OCI-LY3 (cell line): ENCODE measurements at regions not wholly inside any gene's neighbourhood (a gene's known extent, or its start where the extent isn't known, plus 50 kb on each side); places are given as distances from the start of the nearest gene placed in this dataset.
"Not testable (repeated sequence)": the region's sequence is repeated elsewhere in the genome, so short reads cannot be mapped to it uniquely, and the experiment has no call there.

Experiments
- EZH2phosphoT487 ChIP-seq: fragments of 200-600 bp; shearing (Covaris generic); IDR thresholded peaks from 2 replicates; pipeline ENCODE4 v1.6.1; 2018; ENCODE audit warnings: antibody characterized with exemption, mixed run types, low read depth
- TF ChIP-seq, protein P1 (sequence below): fragments of 200-600, 300-600 bp; sonication (generic); IDR thresholded peaks from 2 replicates; pipeline ENCODE4 v1.5.1; 2014; ENCODE audit warnings: antibody characterized with exemption, low read length, low read depth

DNA sequence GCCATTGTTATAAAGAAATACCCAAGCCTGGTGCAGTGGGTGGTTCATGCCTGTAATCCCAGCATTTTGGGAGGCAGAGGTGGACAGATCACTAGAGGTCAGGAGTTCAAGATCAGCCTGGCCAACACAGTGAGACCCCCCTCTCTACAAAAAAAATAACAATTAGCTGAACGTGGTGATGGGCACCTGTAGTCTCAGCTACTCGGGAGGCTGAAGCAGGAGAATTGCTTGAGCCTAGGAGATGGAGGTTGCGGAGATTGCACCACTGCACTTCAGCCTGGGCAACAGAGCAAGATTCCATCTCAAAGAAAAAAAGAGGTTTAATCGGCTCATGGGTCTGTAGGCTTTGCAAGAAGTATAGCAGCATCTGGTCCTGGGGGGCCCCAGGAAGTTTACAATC, 284.0 kb downstream of the RASEF start:
- TF ChIP-seq, protein P1, sequence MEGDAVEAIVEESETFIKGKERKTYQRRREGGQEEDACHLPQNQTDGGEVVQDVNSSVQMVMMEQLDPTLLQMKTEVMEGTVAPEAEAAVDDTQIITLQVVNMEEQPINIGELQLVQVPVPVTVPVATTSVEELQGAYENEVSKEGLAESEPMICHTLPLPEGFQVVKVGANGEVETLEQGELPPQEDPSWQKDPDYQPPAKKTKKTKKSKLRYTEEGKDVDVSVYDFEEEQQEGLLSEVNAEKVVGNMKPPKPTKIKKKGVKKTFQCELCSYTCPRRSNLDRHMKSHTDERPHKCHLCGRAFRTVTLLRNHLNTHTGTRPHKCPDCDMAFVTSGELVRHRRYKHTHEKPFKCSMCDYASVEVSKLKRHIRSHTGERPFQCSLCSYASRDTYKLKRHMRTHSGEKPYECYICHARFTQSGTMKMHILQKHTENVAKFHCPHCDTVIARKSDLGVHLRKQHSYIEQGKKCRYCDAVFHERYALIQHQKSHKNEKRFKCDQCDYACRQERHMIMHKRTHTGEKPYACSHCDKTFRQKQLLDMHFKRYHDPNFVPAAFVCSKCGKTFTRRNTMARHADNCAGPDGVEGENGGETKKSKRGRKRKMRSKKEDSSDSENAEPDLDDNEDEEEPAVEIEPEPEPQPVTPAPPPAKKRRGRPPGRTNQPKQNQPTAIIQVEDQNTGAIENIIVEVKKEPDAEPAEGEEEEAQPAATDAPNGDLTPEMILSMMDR = not testable (repeated sequence)
- TF ChIP-seq EZH2phosphoT487 = not testable (repeated sequence)
